Ramos (cell line): ENCODE measurements at regions not wholly inside any gene's neighbourhood (a gene's known extent, or its start where the extent isn't known, plus 50 kb on each side); places are given as distances from the start of the nearest gene placed in this dataset.
"Not testable (repeated sequence)": the region's sequence is repeated elsewhere in the genome, so short reads cannot be mapped to it uniquely, and the experiment has no call there.

Experiments used
- in situ Hi-C: fragments of 300-500 bp; cut with MboI; formaldehyde crosslinking; loops from one replicate; pipeline ENCODE4 v1.14.3; 2022; ENCODE audit warnings: low sequenced_read_pairs; ENCODE audit not compliant: unreplicated experiment

DNA sequence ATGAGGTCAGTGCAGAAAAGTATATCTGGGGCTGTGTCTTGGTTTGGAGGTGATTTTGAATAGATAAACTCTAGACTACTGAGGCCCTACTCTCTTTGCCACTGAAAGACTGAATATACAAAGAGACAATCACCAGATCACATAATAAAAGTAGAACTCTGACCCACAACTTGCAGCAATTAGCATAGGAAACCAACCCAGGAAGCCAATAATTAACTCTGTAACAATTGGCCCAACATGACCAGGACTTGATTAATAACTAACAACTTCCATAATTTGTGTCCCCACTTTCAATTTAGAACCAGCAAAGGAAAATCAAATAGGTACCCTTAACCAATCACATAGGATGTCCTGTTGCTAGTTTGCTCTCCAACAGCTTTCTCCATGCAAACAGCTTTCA lies 1104.9 kb upstream of the CELF4 start:
- in situ Hi-C loops, result no loop called here

DNA sequence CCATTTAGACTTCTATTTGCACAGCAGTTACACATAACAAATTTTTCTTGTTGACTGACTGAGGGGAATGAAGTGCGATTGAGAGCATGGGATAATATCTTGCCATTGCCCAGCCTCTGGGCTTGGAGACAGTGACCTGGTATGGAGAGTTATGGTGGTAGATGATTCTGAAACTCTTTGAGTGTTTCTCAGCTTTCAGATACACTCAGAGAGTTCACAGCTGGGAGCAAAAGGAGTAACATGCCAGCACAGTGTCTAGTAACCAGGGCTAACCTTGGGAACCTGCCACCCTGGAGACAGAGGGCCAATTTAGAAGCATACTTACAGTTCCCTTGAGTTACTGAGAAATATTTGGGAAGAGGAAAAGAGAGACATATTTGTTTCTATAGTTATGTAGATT lies 1099.3 kb upstream of the CELF4 start:
- in situ Hi-C loops, result no loop called here

DNA sequence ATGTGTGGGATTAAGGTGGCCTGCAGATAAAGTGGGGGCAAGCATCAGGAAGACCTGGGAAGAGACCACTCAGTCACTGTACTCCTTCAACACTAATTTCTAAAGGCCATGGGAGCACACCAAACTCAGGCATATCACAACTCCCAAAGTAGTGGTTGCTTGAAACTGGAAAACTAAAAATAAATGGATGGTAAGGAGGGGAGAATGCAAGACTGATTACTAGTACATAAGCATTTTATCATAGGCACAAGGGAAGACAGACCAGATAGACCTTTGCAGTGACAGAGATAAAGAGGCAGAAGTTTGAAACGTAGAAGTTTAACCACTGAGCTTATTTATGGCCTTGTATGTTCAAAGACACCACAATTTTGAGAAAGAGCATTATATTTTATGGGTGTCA lies 1098.1 kb upstream of the CELF4 start:
- in situ Hi-C loops, result no loop called here

DNA sequence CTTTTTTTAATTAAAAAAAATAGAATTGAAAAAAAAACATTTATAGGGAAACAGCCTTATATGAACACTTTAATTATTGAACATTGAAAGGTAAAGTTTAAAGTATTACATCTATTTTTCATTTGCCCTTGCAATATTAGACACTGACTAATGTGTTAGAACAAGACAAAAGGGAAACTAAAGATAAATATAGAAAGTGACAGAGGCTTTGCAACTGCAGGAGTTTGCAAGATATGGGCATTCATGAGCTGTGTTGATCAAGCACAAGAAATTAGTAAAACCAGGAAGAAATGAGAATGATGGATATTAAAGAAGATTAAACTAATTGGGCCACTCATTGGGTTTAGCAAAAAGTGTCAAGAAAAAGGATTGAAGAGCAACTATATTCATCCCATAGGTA lies 1097.7 kb upstream of the CELF4 start:
- in situ Hi-C loops, result no loop called here

DNA sequence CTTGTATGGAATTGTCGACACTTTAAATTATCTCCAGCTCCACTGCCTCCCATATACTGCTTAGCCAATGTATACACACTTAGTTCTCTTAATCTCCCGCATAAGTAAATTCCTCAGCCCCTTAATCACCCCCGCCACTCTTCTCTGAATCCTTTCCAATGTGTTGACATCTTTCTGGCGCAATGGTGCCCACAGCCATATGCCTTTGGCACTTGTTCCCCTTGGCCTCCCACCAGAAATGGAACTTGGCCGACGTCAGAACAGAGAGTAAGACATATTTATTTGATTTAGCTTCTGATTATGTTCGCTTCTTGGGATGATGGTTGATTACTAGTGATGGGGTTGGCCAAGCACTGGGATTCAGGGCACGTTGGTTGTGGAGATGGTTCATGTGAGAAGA lies 1089.3 kb upstream of the CELF4 start:
- in situ Hi-C loops, result no loop called here

DNA sequence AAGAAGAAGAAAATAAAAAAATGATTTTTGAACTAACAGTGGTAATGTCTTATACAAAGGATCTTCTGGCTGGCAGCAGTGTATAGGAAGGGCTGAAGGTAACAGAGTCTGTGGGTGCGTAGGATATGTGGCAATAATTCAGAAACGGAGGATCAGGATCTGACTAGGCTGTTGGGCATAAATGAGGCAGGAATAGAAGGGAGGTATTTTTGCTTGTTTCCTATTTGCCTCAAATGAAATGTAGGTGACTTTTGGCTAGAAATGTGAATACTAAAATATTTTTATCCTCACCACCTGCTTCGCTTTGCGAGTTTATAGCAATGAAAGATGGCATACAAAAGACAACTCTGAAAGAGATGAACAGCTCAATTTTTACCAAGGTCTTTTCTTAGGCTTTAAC lies 1086.1 kb upstream of the CELF4 start:
- in situ Hi-C loops, result no loop called here

DNA sequence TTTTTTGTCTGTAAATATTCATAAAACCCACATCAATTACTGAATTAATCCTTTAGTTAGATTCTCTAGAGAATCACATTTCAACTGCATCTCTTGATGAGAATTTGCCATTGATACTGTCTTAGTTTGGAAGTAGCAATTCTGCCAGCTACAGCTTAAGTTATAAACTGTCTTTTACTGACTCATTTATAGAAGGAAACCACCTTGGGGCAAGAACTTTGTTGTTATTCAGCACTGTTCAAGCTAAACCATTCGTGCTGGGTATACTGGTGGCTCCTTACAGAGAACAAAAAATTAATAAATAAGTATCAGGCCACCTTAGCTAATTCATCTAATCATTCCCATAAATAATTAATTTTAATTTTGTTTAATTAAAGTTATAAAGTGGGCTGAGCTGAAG lies 1082.6 kb upstream of the CELF4 start:
- in situ Hi-C loops, result no loop called here

DNA sequence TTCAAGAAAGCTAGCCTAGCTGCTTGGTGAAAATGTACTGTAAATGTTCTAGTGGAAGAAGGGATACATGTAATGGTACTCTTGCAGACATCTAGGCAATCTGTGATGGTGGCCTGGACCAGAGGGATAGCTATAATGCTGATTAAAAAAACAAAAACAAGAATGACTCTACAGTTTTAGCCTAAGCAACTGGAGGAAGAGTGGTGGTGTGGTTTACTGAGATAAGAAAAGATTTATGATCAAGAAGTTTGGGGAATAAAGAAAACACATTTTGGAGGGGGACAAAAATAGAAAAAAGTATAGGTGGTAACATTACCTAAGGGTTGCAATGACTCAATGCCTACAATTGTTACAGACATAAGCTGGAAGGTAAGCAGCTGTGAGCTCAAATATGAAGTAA lies 1080.7 kb upstream of the CELF4 start:
- in situ Hi-C loops, result no loop called here

DNA sequence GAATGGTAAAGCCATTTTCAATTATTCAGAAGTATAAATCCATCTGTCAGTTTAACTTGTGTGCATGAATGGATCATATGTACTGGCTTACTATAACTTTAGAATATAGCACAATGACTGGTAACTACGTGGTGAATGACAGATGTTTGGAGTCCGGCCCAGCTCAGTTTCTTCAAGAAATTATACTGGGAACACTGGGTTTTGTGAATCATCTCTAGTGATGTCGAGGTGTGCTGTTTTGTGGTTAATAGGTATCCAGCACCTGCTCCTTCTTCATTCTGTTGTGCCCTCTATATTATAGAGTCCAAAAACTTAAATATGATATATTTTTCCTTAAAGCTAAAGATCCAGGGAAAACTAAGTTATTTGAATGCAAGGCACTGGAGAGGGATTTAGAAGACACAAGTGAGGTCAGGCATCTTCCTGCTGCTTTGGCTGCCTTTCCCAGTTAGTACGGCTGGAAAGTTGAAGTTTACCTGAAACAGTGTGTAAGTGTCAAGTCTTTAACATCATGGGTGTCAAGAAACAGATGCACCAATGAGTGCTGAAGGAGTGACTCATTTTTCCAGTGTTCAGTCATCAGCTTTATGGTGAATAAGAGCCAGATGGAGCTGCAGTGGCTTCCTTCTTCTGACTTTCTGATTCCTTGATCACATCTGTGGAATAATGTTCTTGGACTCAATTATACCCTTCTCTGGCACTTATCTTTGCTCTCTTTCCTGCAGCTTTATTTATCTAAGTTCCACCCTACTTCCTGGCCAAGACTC lies 1079.5 kb upstream of the CELF4 start:
- in situ Hi-C loops, result no loop called here

DNA sequence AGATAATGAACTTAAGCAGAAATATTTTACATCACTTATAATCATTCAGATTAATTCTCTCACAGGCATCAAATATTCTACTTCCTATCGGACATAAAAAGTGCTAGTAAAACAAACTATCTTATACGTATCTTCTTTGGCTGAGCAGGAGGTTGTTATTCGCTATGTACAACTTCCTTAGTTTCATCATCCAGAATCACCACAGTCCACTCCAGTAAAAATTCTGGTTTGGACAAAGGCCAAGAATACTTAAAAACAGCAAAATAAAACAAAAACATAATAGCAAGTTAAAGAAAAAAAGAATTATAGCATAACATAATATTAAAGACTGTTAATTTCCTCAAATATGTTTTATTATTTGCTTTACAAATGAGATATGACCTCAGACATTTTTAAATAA lies 1077.1 kb upstream of the CELF4 start:
- in situ Hi-C loops, result no loop called here

DNA sequence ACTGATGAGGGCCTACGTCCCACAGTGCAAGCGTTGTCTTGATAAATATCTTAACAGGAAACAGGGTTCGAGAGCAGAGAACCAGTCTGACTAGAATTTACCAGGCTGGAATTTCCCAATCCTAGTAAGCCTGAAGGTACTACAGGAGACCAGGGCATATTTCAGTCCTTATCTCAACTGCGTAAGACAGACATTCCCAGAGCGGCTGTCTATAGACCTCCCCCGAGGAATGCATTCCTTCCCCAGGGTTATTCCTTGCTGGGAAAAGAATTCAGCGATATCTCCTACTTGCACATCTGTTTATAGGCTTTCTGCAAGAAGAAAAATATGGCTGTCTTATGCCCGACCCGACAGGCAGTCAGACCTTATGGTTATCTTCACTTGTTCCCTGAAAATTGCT lies 1074.1 kb upstream of the CELF4 start:
- in situ Hi-C loops, result not testable (repeated sequence)

DNA sequence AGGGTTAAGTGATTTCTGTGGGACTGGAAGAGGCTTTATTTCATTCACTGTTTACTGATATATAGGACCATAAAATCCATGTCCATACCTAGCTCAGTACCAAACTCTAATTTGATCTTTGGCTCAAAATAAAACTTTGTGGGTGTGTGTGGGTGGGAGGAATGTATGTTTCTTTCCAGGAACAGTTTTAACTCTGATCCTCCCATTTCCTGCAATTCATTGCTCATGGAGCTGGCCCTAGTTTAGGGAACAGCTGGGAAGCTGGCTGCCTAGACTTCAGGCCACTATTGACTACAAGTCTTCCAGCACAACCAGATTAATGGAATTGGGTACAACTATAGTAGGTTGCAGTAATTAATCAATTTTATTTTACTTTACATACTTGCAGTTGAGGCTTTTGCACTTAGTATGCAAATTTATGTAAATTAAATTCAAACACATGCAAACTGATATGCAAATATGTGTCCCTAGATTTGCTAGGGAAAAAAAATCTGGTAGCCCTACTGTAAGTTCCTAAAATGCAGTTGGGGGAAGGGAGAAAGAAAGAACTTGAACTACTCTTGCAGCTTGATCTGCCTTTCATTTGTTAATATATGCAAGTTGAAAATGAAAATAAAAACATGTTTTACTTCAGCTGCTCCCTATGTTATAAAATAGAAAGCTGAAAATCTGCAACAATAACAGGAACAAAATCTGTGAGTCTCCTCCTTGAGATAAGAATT lies 1070.3 kb upstream of the CELF4 start:
- in situ Hi-C loops, result no loop called here

DNA sequence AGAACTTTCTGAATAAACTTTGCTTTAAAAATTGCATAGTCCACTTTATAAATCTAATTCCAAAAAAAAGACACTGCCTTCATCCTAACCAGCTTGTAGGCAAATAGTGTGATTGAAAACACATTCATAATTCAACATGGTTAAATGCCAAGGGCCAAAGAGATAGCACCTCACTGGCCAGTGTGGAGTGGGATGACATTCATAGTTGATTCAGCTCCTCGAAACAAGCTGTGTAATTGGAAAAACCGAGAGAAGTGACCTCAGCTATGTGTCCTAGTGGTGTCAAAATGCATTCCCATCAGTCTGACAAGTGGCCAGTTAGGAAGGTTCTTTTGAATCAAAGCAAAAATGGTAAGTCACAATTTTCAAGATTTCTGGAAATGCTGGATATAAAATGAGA lies 1068.5 kb upstream of the CELF4 start:
- in situ Hi-C loops, result no loop called here

DNA sequence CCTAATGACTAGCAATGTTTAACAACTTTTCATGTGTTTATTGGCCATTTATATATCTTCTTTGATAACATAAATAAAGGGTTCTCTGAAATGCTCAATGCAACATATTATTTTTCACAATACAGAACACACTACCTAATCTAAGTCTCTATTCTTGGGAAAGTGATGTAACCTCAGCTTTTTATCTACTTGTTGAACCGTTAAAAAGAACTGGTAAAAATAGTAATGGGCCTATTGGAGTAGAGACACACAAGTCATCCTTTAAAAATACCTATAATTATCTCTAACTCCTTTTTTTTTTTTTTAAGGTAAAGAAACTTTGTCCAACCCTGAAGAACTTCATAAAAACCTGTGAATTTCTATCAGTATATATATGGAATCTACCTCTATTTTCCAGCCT lies 1067.7 kb upstream of the CELF4 start:
- in situ Hi-C loops, result no loop called here

DNA sequence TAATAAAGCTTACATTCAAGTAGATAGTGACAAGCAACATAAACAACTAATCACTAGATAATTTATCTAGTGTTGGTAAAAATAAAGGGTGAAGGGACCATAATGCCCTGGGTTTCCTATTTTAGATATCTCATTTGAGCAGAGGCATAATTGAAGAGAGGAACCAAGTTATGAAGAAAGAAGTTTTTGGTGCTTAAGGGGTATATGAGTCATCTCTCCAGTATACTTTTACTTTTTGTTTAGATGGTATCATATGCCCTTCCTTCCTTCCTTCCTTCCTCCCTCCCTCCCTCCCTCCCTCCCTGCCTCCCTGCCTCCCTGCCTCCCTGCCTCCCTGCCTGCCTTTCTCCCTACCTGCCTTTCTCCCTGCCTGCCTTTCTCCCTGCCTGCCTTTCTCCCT lies 1053.5 kb upstream of the CELF4 start:
- in situ Hi-C loops, result no loop called here

DNA sequence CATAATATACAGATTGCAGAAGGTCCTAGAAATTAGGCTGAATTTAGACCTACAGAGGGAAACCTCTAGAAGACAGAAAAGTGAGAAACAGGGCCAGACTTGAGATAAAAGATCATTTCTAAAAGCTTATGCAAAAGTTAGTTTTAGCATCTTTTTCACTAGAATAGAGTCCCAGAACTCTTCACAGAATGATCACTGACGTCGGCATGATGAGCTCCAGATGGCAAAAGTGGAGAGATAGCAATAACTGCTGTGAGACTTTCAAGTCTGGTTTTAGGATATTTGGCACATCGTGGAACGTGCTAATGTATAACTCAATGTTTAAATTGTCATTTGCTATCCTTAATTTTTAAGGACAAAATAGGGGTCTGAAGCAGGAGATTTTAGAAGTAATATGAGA lies 1050.7 kb upstream of the CELF4 start:
- in situ Hi-C loops, result no loop called here

DNA sequence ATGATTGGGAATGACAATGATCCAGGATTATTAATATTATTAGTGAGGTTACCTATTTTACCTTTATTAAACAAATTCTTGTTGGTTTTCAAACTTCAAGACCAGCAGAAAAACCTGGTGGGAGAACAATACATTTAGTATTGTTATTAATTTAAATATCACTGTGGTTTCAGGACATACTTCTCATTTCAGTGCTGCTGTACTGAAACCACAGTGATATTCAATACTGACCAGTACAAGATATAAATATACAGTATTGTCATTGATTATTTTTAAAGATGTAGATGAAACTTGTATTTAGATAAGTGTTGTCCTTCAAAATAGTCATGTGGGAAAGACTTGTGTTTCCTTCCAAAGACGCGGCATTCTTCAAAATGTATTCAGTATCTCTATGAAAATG lies 1047.3 kb upstream of the CELF4 start:
- in situ Hi-C loops, result no loop called here

DNA sequence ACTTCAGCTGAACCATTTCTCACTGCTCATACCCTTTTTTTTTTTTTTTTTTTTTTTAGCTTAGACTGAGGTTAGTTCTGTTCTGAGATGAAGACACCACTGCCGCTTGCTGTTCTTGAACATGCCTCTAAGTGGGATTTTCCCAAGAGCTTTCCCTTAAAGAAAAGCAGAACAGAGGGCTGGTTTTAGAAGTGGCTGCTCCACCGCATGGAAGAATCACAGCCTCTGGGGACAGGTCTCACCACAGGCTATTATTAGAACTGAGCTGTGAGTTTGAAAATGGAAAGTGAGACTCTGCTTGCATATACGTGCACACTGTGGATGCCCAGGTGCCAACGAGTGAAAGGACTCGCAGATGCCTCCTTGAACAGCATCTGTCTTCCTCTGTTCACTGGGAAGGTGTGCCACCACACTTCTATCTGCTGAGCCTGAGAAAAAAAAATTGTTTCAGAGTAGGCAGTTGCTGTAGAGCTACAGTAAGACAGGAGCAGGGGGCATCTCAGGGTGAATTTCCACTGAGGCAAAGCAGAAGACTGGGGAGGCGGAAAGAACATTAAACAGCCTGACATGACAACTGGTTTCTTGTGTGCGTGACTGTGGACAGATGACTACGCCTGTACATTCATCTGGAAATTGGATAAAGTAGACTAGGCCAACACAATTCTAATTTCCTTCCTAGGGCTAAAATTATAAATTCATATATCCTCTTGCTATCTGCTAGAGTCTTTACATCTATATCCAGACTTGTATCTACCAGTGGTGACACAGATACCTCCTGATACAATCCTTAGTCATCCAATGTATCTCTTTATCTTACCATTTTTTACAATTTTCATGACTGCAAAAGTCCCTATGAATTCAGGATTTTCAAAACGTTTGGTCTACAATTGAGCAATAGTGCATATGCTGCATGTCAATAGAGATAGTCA lies 1045.7 kb upstream of the CELF4 start:
- in situ Hi-C loops, result no loop called here

DNA sequence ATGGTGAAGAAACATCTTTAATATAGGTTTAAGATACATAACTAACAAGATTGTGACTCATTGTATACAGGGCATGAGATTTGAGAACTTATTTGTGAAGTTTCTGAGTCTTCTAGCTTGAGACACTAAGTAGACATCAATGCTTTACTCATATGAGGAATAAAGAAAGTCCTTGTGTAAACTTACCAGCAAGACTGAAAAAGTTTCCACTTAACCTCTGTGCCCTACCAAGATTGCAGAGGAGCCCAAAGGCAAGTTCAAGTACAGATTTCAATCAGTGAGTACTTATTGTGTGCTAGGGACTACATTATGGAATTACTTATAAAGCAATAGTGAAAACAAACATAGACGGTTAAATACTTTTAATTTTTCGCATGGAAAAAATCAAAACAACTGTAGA lies 1041.2 kb upstream of the CELF4 start:
- in situ Hi-C loops, result no loop called here

DNA sequence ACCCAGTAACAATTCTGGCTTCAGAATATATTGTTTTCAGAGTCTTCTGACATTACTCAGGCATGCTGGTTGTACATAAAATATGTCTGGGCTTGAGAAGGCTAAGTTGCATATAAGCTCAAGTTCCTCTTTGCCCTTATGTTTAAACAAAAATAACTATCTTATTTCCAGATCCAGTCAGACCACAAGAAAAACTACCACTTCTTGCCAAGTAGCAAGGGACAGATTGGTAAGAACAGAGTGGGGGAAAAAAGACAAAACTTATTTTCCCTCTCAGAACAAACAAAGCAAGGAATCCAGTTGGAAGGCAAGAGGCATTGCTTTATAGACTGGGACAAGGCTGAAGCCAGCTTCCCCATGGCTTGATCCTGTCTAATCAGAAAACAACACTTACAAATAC lies 1036.7 kb upstream of the CELF4 start:
- in situ Hi-C loops, result no loop called here

DNA sequence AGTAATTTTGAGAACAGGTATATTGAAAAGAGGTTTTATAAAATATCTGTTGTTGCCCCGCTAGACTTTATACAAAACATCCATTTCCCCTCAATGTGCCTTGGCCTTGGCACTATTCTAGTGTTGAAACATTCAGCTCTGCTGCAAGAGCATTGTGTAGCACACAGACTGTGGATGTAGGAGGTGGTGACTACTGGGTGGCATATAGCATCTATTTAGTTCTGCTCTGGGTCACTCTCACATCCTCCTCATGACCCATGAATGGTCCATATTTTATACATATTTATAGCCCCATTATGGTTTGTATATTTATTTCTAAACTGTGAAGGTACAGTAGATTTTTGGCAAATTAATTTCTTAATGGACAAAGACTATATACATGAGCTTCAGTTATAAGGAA lies 1022.0 kb upstream of the CELF4 start:
- in situ Hi-C loops, result no loop called here
